ENCODE measurements at regions not wholly inside any gene's neighbourhood (a gene's known extent, or its start where the extent isn't known, plus 50 kb on each side); places are given as distances from the start of the nearest gene placed in this dataset.
"Not testable (repeated sequence)": the region's sequence is repeated elsewhere in the genome, so short reads cannot be mapped to it uniquely, and the experiment has no call there.

DNA sequence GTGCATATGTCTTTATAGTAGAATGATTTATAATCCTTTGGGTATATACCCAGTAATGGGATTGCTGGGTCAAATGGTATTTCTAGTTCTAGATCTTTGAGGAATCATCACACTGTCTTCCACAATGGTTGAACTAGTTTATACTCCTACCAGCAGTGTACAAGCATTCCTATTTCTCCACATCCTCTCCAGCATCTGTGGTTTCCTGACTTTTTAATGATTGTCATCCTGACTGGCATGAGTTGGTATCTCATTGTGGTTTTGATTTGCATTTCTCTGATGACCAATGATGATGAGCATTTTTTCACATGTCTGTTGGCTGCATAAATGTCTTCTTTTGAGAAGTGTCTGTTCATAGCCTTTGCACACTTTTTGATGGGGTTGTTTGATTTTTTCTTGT is 152.8 kb downstream of the INHBA start:
- TF ChIP-seq, protein P1, sequence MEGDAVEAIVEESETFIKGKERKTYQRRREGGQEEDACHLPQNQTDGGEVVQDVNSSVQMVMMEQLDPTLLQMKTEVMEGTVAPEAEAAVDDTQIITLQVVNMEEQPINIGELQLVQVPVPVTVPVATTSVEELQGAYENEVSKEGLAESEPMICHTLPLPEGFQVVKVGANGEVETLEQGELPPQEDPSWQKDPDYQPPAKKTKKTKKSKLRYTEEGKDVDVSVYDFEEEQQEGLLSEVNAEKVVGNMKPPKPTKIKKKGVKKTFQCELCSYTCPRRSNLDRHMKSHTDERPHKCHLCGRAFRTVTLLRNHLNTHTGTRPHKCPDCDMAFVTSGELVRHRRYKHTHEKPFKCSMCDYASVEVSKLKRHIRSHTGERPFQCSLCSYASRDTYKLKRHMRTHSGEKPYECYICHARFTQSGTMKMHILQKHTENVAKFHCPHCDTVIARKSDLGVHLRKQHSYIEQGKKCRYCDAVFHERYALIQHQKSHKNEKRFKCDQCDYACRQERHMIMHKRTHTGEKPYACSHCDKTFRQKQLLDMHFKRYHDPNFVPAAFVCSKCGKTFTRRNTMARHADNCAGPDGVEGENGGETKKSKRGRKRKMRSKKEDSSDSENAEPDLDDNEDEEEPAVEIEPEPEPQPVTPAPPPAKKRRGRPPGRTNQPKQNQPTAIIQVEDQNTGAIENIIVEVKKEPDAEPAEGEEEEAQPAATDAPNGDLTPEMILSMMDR (IDR thresholded peaks at IDR 0.05 in 8 of 11, conservative IDR thresholded peaks at IDR 0.05 in 3 of 11): not testable (repeated sequence)
- not testable (repeated sequence) for TF ChIP-seq POLR2A, POLR2AphosphoS5 (IDR thresholded peaks at IDR 0.05)
